Astrocyte of the cerebellum (primary cell): ENCODE measurements at regions not wholly inside any gene's neighbourhood (a gene's known extent, or its start where the extent isn't known, plus 50 kb on each side); places are given as distances from the start of the nearest gene placed in this dataset.

Experiments
- DNase-seq: peaks from one replicate; pipeline ENCODE4 v3.0.0-alpha.2; 2011; ENCODE audit warnings: low read depth
- H3K4me3 ChIP-seq: 2 replicates; pipeline ENCODE4 v1.5.1; 2011; ENCODE audit warnings: mild to moderate bottlenecking, low read depth, low read length, moderate library complexity
- in situ Hi-C: cut with HindIII; loops from 2 replicates; pipeline ENCODE4 v1.10.0; 2017; ENCODE audit warnings: low sequenced_read_pairs
- TF ChIP-seq, protein P1 (sequence below): IDR thresholded peaks from 2 replicates; pipeline ENCODE4 v1.5.1; 2012; ENCODE audit warnings: low read length, low read depth, moderate library complexity, mild to moderate bottlenecking; ENCODE audit errors: missing control alignments

DNA sequence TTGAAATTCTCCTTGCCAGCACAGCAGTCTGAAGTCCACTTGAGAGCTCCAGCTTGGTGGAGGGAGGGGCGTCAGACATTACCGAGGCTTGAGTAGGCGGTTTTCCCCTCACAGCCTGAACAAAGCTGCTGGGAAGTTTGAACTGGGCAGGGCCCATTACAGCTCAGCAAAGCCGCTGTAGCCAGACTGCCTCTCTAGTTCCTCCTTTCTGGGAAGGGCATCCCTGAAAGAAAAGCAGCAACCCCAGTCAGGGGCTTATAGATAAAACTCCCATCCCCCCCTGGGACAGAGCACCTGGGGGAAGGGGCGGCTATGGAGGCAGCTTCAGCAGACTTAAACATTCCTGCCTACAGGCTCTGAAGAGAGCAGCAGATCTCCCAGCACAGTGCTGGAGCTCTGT is 325.3 kb downstream of the GJA1 start:
- in situ Hi-C loops, result no loop called here
- TF ChIP-seq, protein P1, sequence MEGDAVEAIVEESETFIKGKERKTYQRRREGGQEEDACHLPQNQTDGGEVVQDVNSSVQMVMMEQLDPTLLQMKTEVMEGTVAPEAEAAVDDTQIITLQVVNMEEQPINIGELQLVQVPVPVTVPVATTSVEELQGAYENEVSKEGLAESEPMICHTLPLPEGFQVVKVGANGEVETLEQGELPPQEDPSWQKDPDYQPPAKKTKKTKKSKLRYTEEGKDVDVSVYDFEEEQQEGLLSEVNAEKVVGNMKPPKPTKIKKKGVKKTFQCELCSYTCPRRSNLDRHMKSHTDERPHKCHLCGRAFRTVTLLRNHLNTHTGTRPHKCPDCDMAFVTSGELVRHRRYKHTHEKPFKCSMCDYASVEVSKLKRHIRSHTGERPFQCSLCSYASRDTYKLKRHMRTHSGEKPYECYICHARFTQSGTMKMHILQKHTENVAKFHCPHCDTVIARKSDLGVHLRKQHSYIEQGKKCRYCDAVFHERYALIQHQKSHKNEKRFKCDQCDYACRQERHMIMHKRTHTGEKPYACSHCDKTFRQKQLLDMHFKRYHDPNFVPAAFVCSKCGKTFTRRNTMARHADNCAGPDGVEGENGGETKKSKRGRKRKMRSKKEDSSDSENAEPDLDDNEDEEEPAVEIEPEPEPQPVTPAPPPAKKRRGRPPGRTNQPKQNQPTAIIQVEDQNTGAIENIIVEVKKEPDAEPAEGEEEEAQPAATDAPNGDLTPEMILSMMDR, result no peak
- DNase-seq, result no peak
- no peak overlapping the region for H3K4me3 ChIP-seq

DNA sequence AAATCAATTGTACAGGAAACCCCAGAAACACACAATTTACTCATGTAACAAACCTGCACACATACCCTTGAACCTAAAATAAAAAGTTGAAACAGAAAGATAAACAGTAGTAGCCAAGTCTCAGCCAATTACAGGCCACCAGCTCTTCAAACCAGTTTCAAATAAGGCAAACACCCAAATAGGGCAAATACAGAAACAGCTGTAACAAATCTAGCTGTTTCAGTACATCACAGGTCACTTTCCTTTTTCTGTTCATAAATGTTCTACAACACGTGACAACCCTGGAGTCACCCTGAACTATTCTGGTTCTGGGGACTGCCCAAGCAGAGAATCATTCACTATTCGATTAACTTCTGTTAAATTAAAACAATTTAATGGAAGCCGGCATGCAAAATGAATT is 329.0 kb downstream of the GJA1 start:
- in situ Hi-C loops, result no loop called here
- no peak for DNase-seq
- TF ChIP-seq, protein P1, result no peak
- no peak overlapping the region for H3K4me3 ChIP-seq

DNA sequence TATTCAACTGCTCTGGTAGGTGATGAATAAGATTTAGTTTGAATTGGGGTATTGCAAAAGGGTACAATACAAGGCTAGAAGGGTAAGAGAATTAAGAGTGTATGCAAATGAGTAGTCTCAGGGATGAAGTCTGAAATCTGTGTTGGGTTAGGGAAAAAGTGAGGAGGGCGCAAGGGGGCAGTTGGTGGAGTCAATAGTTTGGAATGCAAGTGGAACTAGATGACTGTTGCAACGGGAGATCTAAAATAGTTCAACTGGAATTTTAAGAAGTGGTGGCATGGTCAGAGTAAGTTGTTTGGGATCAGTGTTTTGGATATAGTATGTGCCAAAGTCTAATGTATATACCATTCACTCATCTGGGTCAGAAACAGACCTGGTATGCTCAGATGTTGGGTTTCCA is 329.6 kb downstream of the GJA1 start:
- DNase-seq, result no peak
- no peak overlapping the region for H3K4me3 ChIP-seq
- in situ Hi-C loops, result no loop called here
- TF ChIP-seq, protein P1, result no peak

DNA sequence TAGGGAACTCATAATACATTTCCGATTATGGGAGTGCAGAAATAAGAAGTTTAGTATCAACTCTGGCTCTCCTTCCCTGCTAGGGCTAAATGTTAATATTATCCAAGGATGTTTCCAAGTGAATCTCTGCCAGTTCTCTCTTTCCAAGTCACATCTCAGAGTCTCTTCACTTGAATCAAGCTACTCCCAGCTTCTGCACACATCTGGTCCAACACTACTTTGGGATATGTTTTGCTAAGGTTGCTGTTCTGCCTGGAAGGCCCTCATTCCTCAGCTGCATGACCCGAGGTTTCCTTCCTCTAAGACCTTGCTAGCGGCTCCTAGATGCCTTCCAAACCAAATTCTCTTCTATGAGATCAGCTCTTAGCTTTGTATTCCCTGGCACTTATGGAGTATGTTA is 331.8 kb downstream of the GJA1 start:
- DNase-seq, result no peak
- H3K4me3 ChIP-seq, result no peak overlapping the region
- in situ Hi-C loops, result no loop called here
- TF ChIP-seq, protein P1, result no peak

DNA sequence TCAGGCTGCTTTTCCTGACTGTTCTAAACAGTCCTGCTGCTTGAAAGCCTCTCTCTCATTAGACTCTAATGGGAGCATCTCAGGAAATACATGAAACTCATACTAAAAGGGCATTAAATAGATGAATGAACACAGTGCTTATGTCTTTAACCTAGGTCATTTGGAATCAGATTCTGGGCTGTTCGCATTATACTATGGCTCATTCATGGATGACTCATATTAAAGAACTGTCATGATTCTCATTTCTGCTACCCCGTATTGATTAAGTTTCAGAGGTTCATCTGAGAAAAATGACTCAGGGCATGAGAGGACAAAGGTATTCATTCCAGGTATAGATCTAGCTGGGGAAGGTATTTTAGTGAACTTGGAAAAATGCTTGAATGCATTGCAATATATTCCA is 335.5 kb downstream of the GJA1 start:
- no peak for DNase-seq
- H3K4me3 ChIP-seq, result no peak overlapping the region
- TF ChIP-seq, protein P1, result no peak
- in situ Hi-C loops, result no loop called here

DNA sequence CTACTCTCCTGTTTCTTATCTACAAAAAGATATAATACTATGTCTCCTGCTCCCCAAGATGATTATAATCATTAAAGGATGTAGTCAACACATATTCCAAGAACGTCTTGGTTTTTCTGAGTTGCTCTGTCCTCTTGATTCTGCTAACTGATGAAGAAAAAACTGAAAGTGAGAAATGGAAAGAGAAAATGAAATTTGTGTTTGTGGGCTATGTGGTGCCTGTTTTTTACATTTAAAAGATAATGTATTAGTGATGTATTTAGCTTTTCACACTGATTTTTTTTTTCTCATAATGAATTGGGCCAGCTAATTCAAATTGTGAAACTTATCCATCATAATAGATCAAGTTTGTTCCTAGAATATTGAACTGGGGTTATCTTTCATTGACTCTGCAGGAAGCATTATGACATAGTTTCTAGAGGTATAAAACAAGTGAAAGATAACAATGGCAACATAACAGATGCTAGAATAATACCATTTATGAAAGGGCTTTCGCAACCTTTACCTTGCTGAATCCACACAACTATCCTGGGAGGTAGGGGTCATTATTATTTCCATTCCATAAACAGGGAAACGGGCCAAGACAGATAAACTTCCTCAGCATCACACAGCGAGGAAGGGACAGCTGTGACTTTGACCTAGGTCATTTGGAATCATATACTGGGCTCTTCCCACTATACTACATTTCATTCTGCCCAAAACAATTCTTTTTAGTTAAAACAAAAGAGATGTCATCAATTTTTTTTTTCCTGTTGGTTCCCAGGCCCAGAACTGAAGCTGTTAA is 336.7 kb downstream of the GJA1 start:
- TF ChIP-seq, protein P1, result no peak
- no peak overlapping the region for H3K4me3 ChIP-seq
- no peak for DNase-seq
- in situ Hi-C loops, result no loop called here
